ENCODE measurements at regions not wholly inside any gene's neighbourhood (a gene's known extent, or its start where the extent isn't known, plus 50 kb on each side); places are given as distances from the start of the nearest gene placed in this dataset.

- peak; percentile 98 for DNase-seq
These were observed 144.5 kb upstream of the TNC start for GRCh38 chr9:115262477-115262876.

GRCh38 chr9:115262952-115263351, 145.0 kb upstream of the TNC start:
- no peak for DNase-seq

GRCh38 chr9:115263371-115264075, 145.6 kb upstream of the TNC start:
- no peak for DNase-seq

GRCh38 chr9:115264313-115264712, 146.4 kb upstream of the TNC start:
- DNase-seq: no peak

GRCh38 chr9:115267790-115268189, 149.8 kb upstream of the TNC start:
- DNase-seq: no peak

GRCh38 chr9:115275753-115276152, 157.8 kb upstream of the TNC start:
- no peak for DNase-seq

- no peak for DNase-seq
These were observed 158.7 kb upstream of the TNC start for GRCh38 chr9:115276621-115277020.

- DNase-seq: no peak
These were observed 159.3 kb upstream of the TNC start for GRCh38 chr9:115277301-115277700.

- DNase-seq: no peak
These were observed 160.5 kb upstream of the TNC start for GRCh38 chr9:115278326-115279035.

GRCh38 chr9:115283395-115283794, 165.4 kb upstream of the TNC start:
- no peak for DNase-seq

GRCh38 chr9:115285836-115286235, 167.9 kb upstream of the TNC start:
- no peak for DNase-seq

- DNase-seq: no peak
These were observed 168.5 kb upstream of the TNC start for GRCh38 chr9:115286411-115286810.

- no peak for DNase-seq
These were observed 171.8 kb upstream of the TNC start for GRCh38 chr9:115289757-115290208.

- DNase-seq: no peak
These were observed 173.9 kb upstream of the TNC start for GRCh38 chr9:115291841-115292240.

GRCh38 chr9:115292584-115293279, 174.8 kb upstream of the TNC start:
- no peak for DNase-seq

- no peak for DNase-seq
These were observed 177.8 kb upstream of the TNC start for GRCh38 chr9:115295734-115296133.

- DNase-seq: no peak
These were observed 179.0 kb upstream of the TNC start for GRCh38 chr9:115296831-115297565.

- DNase-seq: no peak
These were observed 182.2 kb upstream of the TNC start for GRCh38 chr9:115300116-115300515.

- no peak for DNase-seq
These were observed 182.9 kb upstream of the TNC start for GRCh38 chr9:115300874-115301273.

GRCh38 chr9:115301581-115301980, 183.6 kb upstream of the TNC start:
- DNase-seq: no peak

- no peak for DNase-seq
These were observed 187.6 kb upstream of the TNC start for GRCh38 chr9:115305543-115305942.

- no peak for DNase-seq
These were observed 188.9 kb upstream of the TNC start for GRCh38 chr9:115306865-115307264.

GRCh38 chr9:115313545-115313944, 195.6 kb upstream of the TNC start:
- no peak for DNase-seq

All from NCI-H2029 (cell line).